Stimulated activated naive CD8-positive, alpha-beta T cell treated with anti-CD3 and anti-CD28 coated beads, Interleukin-15, Interleukin-2, amounts not matched to agents 100 ng/mL and 50 ng/mL, for 24 hours (primary cell): ENCODE measurements at regions not wholly inside any gene's neighbourhood (a gene's known extent, or its start where the extent isn't known, plus 50 kb on each side); places are given as distances from the start of the nearest gene placed in this dataset.

Experiments used
- H3K27ac Mint-ChIP-seq: one replicate; pipeline ENCODE4 v1.8.0; 2021; ENCODE audit warnings: mild to moderate bottlenecking, mixed read lengths
- H3K27me3 Mint-ChIP-seq: one replicate; pipeline ENCODE4 v1.8.0; 2021; ENCODE audit warnings: mixed read lengths
- H3K36me3 Mint-ChIP-seq: one replicate; pipeline ENCODE4 v1.8.0; 2021; ENCODE audit warnings: low read depth, mixed read lengths
- H3K4me1 Mint-ChIP-seq: one replicate; pipeline ENCODE4 v1.8.0; 2021; ENCODE audit warnings: low read depth, mixed read lengths
- H3K4me3 Mint-ChIP-seq: one replicate; pipeline ENCODE4 v1.8.0; 2021; ENCODE audit warnings: mild to moderate bottlenecking, mixed read lengths
- H3K9me3 Mint-ChIP-seq: one replicate; pipeline ENCODE4 v1.8.0; 2021; ENCODE audit warnings: mixed read lengths

GRCh38 chr15:66939451-66940023 is 125.9 kb upstream of the SMAD3 start:
- H3K4me1 Mint-ChIP-seq: peaks cover 16% of the 10 kb centered on the region
- peaks cover 7% of the 10 kb centered on the region for H3K27me3 Mint-ChIP-seq
- no peak overlapping the region for H3K27ac Mint-ChIP-seq

GRCh38 chr15:66940368-66940767 is 125.0 kb upstream of the SMAD3 start:
- Mint-ChIP-seq H3K36me3 (no peaks in the 10 kb centered on the region), H3K4me1 (peaks cover 16% of the 10 kb centered on the region), H3K27ac (no peak overlapping the region), H3K4me3 (no peak overlapping the region), H3K27me3 (peaks cover 6% of the 10 kb centered on the region), H3K9me3 (no peaks in the 10 kb centered on the region)

More at GRCh38 chr15:66939451-66940023, 125.9 kb upstream of the SMAD3 start:
- peaks cover under 1% of the 10 kb centered on the region for H3K9me3 Mint-ChIP-seq
- H3K4me3 Mint-ChIP-seq: no peak overlapping the region
- H3K36me3 Mint-ChIP-seq: no peaks in the 10 kb centered on the region

- H3K4me1 Mint-ChIP-seq: peaks cover 12% of the 10 kb centered on the region
- no peaks in the 10 kb centered on the region for H3K9me3 Mint-ChIP-seq
- peaks cover 7% of the 10 kb centered on the region for H3K27me3 Mint-ChIP-seq
- H3K27ac Mint-ChIP-seq: no peak overlapping the region
- no peak overlapping the region for H3K4me3 Mint-ChIP-seq
- no peaks in the 10 kb centered on the region for H3K36me3 Mint-ChIP-seq
Observed at GRCh38 chr15:66941108-66941711, 124.2 kb upstream of the SMAD3 start.

- H3K27ac Mint-ChIP-seq: no peak overlapping the region
- no peaks in the 10 kb centered on the region for H3K9me3 Mint-ChIP-seq
- peaks cover 5% of the 10 kb centered on the region for H3K27me3 Mint-ChIP-seq
- no peak overlapping the region for H3K4me3 Mint-ChIP-seq
- no peaks in the 10 kb centered on the region for H3K36me3 Mint-ChIP-seq
- H3K4me1 Mint-ChIP-seq: peaks cover 12% of the 10 kb centered on the region
Observed at GRCh38 chr15:66941791-66942190, 123.6 kb upstream of the SMAD3 start.

GRCh38 chr15:66942649-66943390 is 122.6 kb upstream of the SMAD3 start:
- H3K36me3 Mint-ChIP-seq: no peaks in the 10 kb centered on the region
- no peaks in the 10 kb centered on the region for H3K9me3 Mint-ChIP-seq
- no peak overlapping the region for H3K27ac Mint-ChIP-seq
- H3K4me3 Mint-ChIP-seq: no peak overlapping the region
- peaks cover 4% of the 10 kb centered on the region for H3K27me3 Mint-ChIP-seq
- peaks cover 12% of the 10 kb centered on the region for H3K4me1 Mint-ChIP-seq

GRCh38 chr15:66943456-66944095 is 121.8 kb upstream of the SMAD3 start:
- Mint-ChIP-seq H3K27me3 (peaks cover 4% of the 10 kb centered on the region), H3K27ac (no peak overlapping the region), H3K4me3 (no peak overlapping the region), H3K9me3 (no peaks in the 10 kb centered on the region), H3K36me3 (no peaks in the 10 kb centered on the region), H3K4me1 (peaks cover 12% of the 10 kb centered on the region)

- Mint-ChIP-seq H3K36me3 (no peaks in the 10 kb centered on the region), H3K4me3 (no peak overlapping the region), H3K27me3 (peaks cover 4% of the 10 kb centered on the region), H3K9me3 (no peaks in the 10 kb centered on the region), H3K27ac (no peak overlapping the region), H3K4me1 (peaks cover 12% of the 10 kb centered on the region)
Observed at GRCh38 chr15:66944121-66944520, 121.3 kb upstream of the SMAD3 start.

GRCh38 chr15:66945286-66945685 is 120.1 kb upstream of the SMAD3 start:
- Mint-ChIP-seq H3K27me3 (peaks cover 4% of the 10 kb centered on the region), H3K4me3 (no peak overlapping the region), H3K9me3 (no peaks in the 10 kb centered on the region), H3K27ac (no peak overlapping the region), H3K4me1 (peaks cover 9% of the 10 kb centered on the region), H3K36me3 (no peaks in the 10 kb centered on the region)

- no peaks in the 10 kb centered on the region for H3K36me3 Mint-ChIP-seq
- peaks cover 4% of the 10 kb centered on the region for H3K27me3 Mint-ChIP-seq
- H3K27ac Mint-ChIP-seq: no peak overlapping the region
- H3K9me3 Mint-ChIP-seq: no peaks in the 10 kb centered on the region
- peaks cover 3% of the 10 kb centered on the region for H3K4me1 Mint-ChIP-seq
- H3K4me3 Mint-ChIP-seq: no peak overlapping the region
Observed at GRCh38 chr15:66945842-66946241, 119.6 kb upstream of the SMAD3 start.

GRCh38 chr15:66946578-66947164 is 118.7 kb upstream of the SMAD3 start:
- Mint-ChIP-seq H3K4me1 (no peaks in the 10 kb centered on the region), H3K9me3 (no peaks in the 10 kb centered on the region), H3K27me3 (peaks cover 7% of the 10 kb centered on the region), H3K27ac (no peak overlapping the region), H3K4me3 (no peak overlapping the region), H3K36me3 (no peaks in the 10 kb centered on the region)

GRCh38 chr15:66947471-66947870 is 117.9 kb upstream of the SMAD3 start:
- Mint-ChIP-seq H3K27me3 (peaks cover 7% of the 10 kb centered on the region), H3K27ac (no peak overlapping the region), H3K4me1 (no peaks in the 10 kb centered on the region), H3K9me3 (no peaks in the 10 kb centered on the region), H3K4me3 (no peak overlapping the region), H3K36me3 (no peaks in the 10 kb centered on the region)

GRCh38 chr15:66948294-66948693 is 117.1 kb upstream of the SMAD3 start:
- H3K9me3 Mint-ChIP-seq: no peaks in the 10 kb centered on the region
- no peak overlapping the region for H3K27ac Mint-ChIP-seq
- no peaks in the 10 kb centered on the region for H3K36me3 Mint-ChIP-seq
- no peak overlapping the region for H3K4me3 Mint-ChIP-seq
- peaks cover 7% of the 10 kb centered on the region for H3K27me3 Mint-ChIP-seq
- no peaks in the 10 kb centered on the region for H3K4me1 Mint-ChIP-seq

- H3K36me3 Mint-ChIP-seq: no peaks in the 10 kb centered on the region
- H3K27ac Mint-ChIP-seq: no peak overlapping the region
- no peaks in the 10 kb centered on the region for H3K9me3 Mint-ChIP-seq
- no peak overlapping the region for H3K4me3 Mint-ChIP-seq
- H3K27me3 Mint-ChIP-seq: peaks cover 7% of the 10 kb centered on the region
- H3K4me1 Mint-ChIP-seq: no peaks in the 10 kb centered on the region
Observed at GRCh38 chr15:66950114-66950513, 115.3 kb upstream of the SMAD3 start.

GRCh38 chr15:66951531-66952320 is 113.7 kb upstream of the SMAD3 start:
- H3K27me3 Mint-ChIP-seq: peaks cover 3% of the 10 kb centered on the region
- H3K27ac Mint-ChIP-seq: no peak overlapping the region
- no peaks in the 10 kb centered on the region for H3K36me3 Mint-ChIP-seq
- no peaks in the 10 kb centered on the region for H3K4me1 Mint-ChIP-seq
- H3K9me3 Mint-ChIP-seq: no peaks in the 10 kb centered on the region
- no peak overlapping the region for H3K4me3 Mint-ChIP-seq
